ENCODE measurements at regions not wholly inside any gene's neighbourhood (a gene's known extent, or its start where the extent isn't known, plus 50 kb on each side); places are given as distances from the start of the nearest gene placed in this dataset.

DNA sequence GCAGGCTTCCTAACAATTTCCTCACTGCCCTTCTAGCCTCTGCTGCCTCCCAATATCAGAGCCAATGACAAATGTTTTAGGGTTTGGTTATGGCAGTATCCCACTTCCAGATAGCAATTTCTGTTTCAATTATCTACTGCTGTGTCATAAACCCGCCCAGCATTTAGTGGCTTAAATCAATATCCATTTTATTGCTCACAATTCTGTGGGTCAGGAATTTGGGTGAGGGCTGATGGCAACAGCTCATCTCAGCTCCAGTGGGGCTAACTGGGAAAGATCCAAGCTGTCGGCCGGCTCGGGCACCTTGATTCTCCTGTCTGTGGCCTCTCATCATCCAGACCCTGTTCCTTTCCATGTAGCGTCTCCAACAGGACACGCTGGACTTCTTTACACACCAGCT is 85.3 kb upstream of the GOLGA8J start:
- ChIA-PET POLR2A (no interaction called here), CTCF (no interaction called here)
- DNase-seq (ENCODE audit: low read depth, low spot score) = no peak
- TF ChIP-seq CTCF (IDR thresholded peaks at IDR 0.05; ENCODE audit: insufficient read depth, low read length, missing control alignments) = no peak
- no peak overlapping the region for H3K4me3 ChIP-seq (ENCODE audit: low read depth, low read length)

GRCh38 chr15:29994284-29994683 is 88.5 kb upstream of the GOLGA8J start:
- TF ChIP-seq CTCF (IDR thresholded peaks at IDR 0.05; ENCODE audit: insufficient read depth, low read length, missing control alignments) = no peak
- POLR2A ChIA-PET = no interaction called here
- H3K4me3 ChIP-seq (ENCODE audit: low read depth, low read length) = no peak overlapping the region
- CTCF ChIA-PET = no interaction called here
- no peak for DNase-seq (ENCODE audit: low read depth, low spot score)

DNA sequence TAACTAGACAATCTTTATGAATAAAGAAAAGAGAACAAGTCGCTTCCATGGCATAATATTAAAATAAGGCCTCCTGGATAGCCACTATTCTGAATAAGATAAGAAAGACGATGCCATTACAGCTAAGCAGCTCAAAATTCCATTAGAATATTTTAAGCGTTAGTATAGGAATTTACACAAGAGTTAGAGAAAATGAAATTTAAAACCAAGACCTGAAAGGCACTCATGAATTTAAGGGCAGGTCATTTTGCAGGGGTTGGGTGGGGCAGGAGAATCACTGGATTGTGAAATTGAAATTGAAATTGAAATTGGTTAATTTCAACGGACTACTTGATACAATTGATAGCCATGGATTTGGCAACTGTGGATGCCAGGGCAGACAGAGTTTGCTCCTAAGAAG is 91.8 kb upstream of the GOLGA8J start:
- no peak for DNase-seq (ENCODE audit: low read depth, low spot score)
- ChIA-PET POLR2A (no interaction called here), CTCF (no interaction called here)
- no peak overlapping the region for H3K4me3 ChIP-seq (ENCODE audit: low read depth, low read length)
- TF ChIP-seq CTCF (IDR thresholded peaks at IDR 0.05; ENCODE audit: insufficient read depth, low read length, missing control alignments) = no peak

- CTCF ChIA-PET = interaction anchor here (1.0 to 1.1 kb wide), 2 partner anchors 9 to 242 kb away, joined by 3 read pairs; no protein-coding TSS in a partner anchor
- TF ChIP-seq CTCF (IDR thresholded peaks at IDR 0.05; ENCODE audit: insufficient read depth, low read length, missing control alignments) = no peak
- POLR2A ChIA-PET = no interaction called here
- H3K4me3 ChIP-seq (ENCODE audit: low read depth, low read length) = no peak overlapping the region
- DNase-seq (ENCODE audit: low read depth, low spot score) = no peak
Measured at GRCh38 chr15:29990035-29990434, 92.7 kb upstream of the GOLGA8J start.

DNA sequence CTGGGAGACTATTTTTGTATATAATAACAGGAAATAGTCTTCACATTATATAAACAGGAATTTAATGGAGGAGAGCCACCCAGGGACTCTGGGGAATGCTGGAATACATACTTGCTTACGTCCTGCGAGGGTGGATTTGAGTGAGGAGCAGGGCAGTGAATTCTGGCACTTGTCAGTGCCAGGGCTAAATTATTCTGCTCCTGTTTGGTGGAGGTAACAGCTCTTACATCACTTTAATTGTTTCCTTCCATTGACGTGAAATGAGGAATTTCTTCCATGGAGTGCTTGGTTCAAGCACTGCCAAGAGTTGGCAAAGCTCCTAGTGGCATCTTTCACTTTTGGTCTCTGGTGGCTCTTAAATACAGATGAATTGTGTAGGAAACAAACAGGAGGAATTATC is 94.1 kb upstream of the GOLGA8J start:
- TF ChIP-seq CTCF (IDR thresholded peaks at IDR 0.05; ENCODE audit: insufficient read depth, low read length, missing control alignments) = no peak
- DNase-seq (ENCODE audit: low read depth, low spot score) = no peak
- no peak overlapping the region for H3K4me3 ChIP-seq (ENCODE audit: low read depth, low read length)
- POLR2A ChIA-PET = no interaction called here
- CTCF ChIA-PET = no interaction called here

DNA sequence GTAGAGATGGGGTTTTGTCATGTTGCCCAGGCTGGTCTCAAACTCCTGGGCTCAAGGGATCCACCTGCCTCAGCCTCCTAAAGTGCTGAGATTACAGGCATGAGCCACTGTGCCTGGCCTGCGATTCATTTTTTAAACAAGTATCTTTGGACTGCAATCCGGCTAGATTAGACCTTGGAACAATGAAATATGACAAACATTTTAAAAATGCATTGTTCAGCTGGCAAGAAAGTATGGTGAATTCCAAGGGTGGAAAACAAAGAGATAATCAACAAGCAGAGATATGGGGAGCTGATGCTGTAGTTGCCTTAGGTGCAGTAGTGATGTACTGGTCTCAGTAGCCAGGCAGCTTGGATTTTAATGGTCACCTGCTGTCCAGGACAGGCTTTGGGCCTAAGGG is 95.8 kb upstream of the GOLGA8J start:
- no peak for DNase-seq (ENCODE audit: low read depth, low spot score)
- no peak overlapping the region for H3K4me3 ChIP-seq (ENCODE audit: low read depth, low read length)
- no peak for TF ChIP-seq CTCF (IDR thresholded peaks at IDR 0.05; ENCODE audit: insufficient read depth, low read length, missing control alignments)
- POLR2A ChIA-PET = no interaction called here
- CTCF ChIA-PET = no interaction called here
